ENCODE measurements at regions not wholly inside any gene's neighbourhood (a gene's known extent, or its start where the extent isn't known, plus 50 kb on each side); places are given as distances from the start of the nearest gene placed in this dataset.

DNA sequence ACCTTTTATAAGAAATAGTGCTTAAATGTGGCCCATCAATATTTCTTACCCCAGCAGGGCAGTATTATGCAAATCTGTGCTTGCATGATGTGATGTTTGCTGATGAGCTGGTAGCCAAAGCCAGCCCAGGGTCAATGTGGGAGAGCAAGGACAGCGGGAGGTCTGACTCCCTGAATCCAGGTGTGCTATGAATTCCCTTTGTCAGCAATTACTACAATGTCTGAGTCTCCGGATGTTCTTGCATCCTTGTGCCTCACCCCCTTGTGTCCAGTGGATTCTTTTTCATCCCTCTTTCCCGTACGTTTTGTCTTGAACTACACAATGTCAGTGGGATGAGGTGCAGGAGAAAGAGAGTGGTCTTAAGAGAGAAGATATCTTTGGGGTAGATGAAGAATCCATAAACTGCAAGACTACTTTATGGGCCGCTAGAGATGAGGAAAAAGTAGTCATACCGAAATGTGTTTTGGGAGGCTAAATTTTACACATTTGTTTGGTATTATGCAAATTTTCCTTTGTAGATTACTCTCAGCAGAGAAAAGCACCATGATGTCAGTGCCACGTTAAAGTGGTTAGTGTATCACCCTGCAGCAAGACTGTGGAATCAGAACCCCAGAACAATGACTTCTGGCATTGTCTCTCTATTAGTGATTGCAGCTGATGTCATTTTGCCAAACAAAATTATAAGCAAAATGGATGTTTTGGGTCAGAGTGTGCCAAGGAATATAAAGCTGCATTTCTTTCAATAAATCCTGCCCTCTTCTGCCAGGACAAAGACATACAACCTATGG is 53.5 kb upstream of the TSHZ3 start:
- H3K79me2 ChIP-seq (ENCODE audit: low read length) = no peaks in the 10 kb centered on the region
- H3K4me1 ChIP-seq (ENCODE audit: low read length) = no peaks in the 10 kb centered on the region
- no peak overlapping the region for H3K4me3 ChIP-seq (ENCODE audit: low read length)
- H3K4me2 ChIP-seq (ENCODE audit: low read length) = no peak overlapping the region
- H3K9me3 ChIP-seq (ENCODE audit: insufficient read depth, low read length) = no peaks in the 10 kb centered on the region
- no peaks in the 10 kb centered on the region for H3K27me3 ChIP-seq (ENCODE audit: low read depth, low read length)
- no peak for TF ChIP-seq EZH2phosphoT487 (IDR thresholded peaks at IDR 0.05; ENCODE audit: low read depth)
- TF ChIP-seq, protein P1, sequence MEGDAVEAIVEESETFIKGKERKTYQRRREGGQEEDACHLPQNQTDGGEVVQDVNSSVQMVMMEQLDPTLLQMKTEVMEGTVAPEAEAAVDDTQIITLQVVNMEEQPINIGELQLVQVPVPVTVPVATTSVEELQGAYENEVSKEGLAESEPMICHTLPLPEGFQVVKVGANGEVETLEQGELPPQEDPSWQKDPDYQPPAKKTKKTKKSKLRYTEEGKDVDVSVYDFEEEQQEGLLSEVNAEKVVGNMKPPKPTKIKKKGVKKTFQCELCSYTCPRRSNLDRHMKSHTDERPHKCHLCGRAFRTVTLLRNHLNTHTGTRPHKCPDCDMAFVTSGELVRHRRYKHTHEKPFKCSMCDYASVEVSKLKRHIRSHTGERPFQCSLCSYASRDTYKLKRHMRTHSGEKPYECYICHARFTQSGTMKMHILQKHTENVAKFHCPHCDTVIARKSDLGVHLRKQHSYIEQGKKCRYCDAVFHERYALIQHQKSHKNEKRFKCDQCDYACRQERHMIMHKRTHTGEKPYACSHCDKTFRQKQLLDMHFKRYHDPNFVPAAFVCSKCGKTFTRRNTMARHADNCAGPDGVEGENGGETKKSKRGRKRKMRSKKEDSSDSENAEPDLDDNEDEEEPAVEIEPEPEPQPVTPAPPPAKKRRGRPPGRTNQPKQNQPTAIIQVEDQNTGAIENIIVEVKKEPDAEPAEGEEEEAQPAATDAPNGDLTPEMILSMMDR (IDR thresholded peaks at IDR 0.05; ENCODE audit: low read depth, low read length) = no peak
- no peaks in the 10 kb centered on the region for H4K20me1 ChIP-seq (ENCODE audit: insufficient read depth, low read length)
- H3K9ac ChIP-seq (ENCODE audit: low read length) = no peak overlapping the region
- H3K27ac ChIP-seq (ENCODE audit: low read length) = no peak overlapping the region
- H2AFZ ChIP-seq (ENCODE audit: low read depth, low read length) = no peak overlapping the region
- no peaks in the 10 kb centered on the region for H3K36me3 ChIP-seq (replicated peaks; ENCODE audit: low read depth, low read length)

DNA sequence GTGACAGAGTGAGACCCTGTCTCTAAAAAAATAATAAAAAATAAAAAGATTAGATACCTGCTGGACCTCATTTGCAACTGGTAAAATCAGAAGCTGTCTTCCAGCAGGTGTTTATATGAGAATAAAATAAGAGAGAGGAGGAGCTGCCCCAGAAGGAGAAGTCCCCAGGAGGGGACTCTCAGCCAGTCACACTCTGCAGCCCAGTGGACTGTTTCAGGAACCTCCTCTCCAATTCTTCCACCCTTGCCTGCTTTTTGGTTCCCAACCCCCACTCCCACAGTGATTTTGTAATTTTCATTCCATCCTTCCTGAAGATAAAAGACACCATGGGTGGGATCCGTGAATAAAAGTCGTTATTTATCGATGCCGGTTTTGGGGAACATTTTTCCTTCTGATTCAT is 56.9 kb upstream of the TSHZ3 start:
- TF ChIP-seq EZH2phosphoT487 (IDR thresholded peaks at IDR 0.05; ENCODE audit: low read depth) = no peak
- TF ChIP-seq, protein P1 (IDR thresholded peaks at IDR 0.05; ENCODE audit: low read depth, low read length) = no peak
- Histone ChIP-seq H2AFZ (ENCODE audit: low read depth, low read length) (no peak overlapping the region), H4K20me1 (ENCODE audit: insufficient read depth, low read length) (no peaks in the 10 kb centered on the region), H3K4me2 (ENCODE audit: low read length) (no peak overlapping the region), H3K79me2 (ENCODE audit: low read length) (no peaks in the 10 kb centered on the region), H3K27me3 (ENCODE audit: low read depth, low read length) (no peaks in the 10 kb centered on the region), H3K9me3 (ENCODE audit: insufficient read depth, low read length) (no peaks in the 10 kb centered on the region), H3K4me3 (ENCODE audit: low read length) (no peak overlapping the region), H3K27ac (ENCODE audit: low read length) (no peak overlapping the region), H3K4me1 (ENCODE audit: low read length) (no peaks in the 10 kb centered on the region), H3K36me3 (replicated peaks; ENCODE audit: low read depth, low read length) (no peaks in the 10 kb centered on the region), H3K9ac (ENCODE audit: low read length) (no peak overlapping the region)

DNA sequence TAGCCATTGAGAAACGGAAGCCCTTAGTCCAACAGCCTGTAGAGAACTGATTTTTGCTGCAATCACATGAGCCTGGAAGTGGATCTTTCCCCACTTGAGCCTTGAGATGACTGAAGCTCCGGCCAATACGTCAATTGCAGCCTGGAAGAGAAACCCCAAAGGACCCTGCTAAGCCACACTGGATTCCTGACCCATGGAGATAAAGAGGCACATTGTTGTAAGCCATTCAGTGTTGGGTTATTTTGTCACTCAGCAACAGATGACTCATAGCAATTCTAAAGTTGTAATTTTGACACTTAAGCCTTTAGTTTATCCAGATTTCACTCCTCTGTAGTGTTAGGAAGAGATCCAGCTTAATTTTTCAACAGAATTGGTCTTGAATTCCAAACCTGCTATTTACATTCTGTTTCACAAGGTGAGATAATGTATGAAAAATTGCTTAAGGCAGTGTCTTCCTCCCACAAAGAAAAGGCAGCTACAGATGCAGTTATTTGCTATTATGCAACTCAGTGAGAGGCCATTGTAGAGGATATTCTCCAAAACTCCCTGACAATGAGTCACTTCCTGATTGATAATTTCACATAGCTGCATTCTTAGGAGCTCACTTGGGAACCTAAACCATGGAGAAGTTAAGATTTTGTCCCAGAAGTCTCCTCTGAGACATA is 59.4 kb upstream of the TSHZ3 start:
- Histone ChIP-seq H3K4me2 (ENCODE audit: low read length) (no peak overlapping the region), H2AFZ (ENCODE audit: low read depth, low read length) (no peak overlapping the region), H3K9ac (ENCODE audit: low read length) (no peak overlapping the region), H3K27ac (ENCODE audit: low read length) (no peak overlapping the region), H3K4me3 (ENCODE audit: low read length) (no peak overlapping the region), H3K79me2 (ENCODE audit: low read length) (no peaks in the 10 kb centered on the region), H3K4me1 (ENCODE audit: low read length) (no peaks in the 10 kb centered on the region), H3K27me3 (ENCODE audit: low read depth, low read length) (no peaks in the 10 kb centered on the region), H4K20me1 (ENCODE audit: insufficient read depth, low read length) (no peaks in the 10 kb centered on the region), H3K9me3 (ENCODE audit: insufficient read depth, low read length) (no peaks in the 10 kb centered on the region), H3K36me3 (replicated peaks; ENCODE audit: low read depth, low read length) (no peaks in the 10 kb centered on the region)
- TF ChIP-seq, protein P1 (IDR thresholded peaks at IDR 0.05; ENCODE audit: low read depth, low read length) = no peak
- TF ChIP-seq EZH2phosphoT487 (IDR thresholded peaks at IDR 0.05; ENCODE audit: low read depth) = no peak

DNA sequence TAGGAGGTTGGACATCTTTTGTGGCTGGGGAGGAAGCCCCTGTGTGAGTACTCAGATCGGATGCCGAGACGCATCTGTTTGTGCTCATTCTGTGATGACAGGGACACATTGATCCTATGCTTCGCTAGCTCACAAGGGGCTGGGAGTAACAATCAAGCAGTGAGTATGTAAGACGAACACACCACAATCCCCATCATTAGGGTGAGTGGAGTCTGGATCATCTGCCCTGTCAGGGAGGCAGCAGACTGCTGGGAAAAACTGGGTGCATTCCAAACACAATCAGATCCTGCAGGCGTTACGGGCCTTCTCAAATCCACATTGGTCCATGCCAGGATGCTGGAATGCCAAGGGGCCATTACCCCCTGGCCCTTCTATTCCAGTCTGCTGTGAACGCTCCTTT is 64.1 kb upstream of the TSHZ3 start:
- H3K27me3 ChIP-seq (ENCODE audit: low read depth, low read length) = no peaks in the 10 kb centered on the region
- TF ChIP-seq, protein P1 (IDR thresholded peaks at IDR 0.05; ENCODE audit: low read depth, low read length) = no peak
- TF ChIP-seq EZH2phosphoT487 (IDR thresholded peaks at IDR 0.05; ENCODE audit: low read depth) = no peak
- H3K9ac ChIP-seq (ENCODE audit: low read length) = no peak overlapping the region
- H3K9me3 ChIP-seq (ENCODE audit: insufficient read depth, low read length) = no peaks in the 10 kb centered on the region
- no peak overlapping the region for H2AFZ ChIP-seq (ENCODE audit: low read depth, low read length)
- H4K20me1 ChIP-seq (ENCODE audit: insufficient read depth, low read length) = no peaks in the 10 kb centered on the region
- no peaks in the 10 kb centered on the region for H3K4me1 ChIP-seq (ENCODE audit: low read length)
- H3K79me2 ChIP-seq (ENCODE audit: low read length) = no peaks in the 10 kb centered on the region
- no peaks in the 10 kb centered on the region for H3K36me3 ChIP-seq (replicated peaks; ENCODE audit: low read depth, low read length)
- H3K4me3 ChIP-seq (ENCODE audit: low read length) = no peak overlapping the region
- no peak overlapping the region for H3K4me2 ChIP-seq (ENCODE audit: low read length)
- H3K27ac ChIP-seq (ENCODE audit: low read length) = no peak overlapping the region

Measured in OCI-LY3 (cell line).